K562 (cell line): ENCODE measurements at regions not wholly inside any gene's neighbourhood (a gene's known extent, or its start where the extent isn't known, plus 50 kb on each side); places are given as distances from the start of the nearest gene placed in this dataset.
A peak's percentile ranks its signal among the peaks of the same experiment; 100 is the strongest.

Source experiments
- ATAC-seq: fragments of 200-7000 bp; cut with Tn5 transposase; 3 replicates; pipeline ENCODE4 v1.9.1; 2020; ENCODE audit warnings: moderate library complexity
- BruUV-seq: library from RNA; stranded (reverse); fragments of 400-500 nt; replicated peaks from 2 replicates; lab custom pipeline; 2021; lab: Mats Ljungman, UMichigan
- CTCF ChIA-PET: fragments of 300-600 bp; formaldehyde crosslinking; extraction: SDS; loops from one replicate; lab custom pipeline; 2021; ENCODE audit warnings: low intra/inter-chr PET ratio; lab: Yijun Ruan, JAX
- POLR2A ChIA-PET: fragments of 300-600, 350-650 bp; sonication (Branson Sonifier 250); formaldehyde crosslinking; extraction: SDS; loops from one replicate; lab custom pipeline; 2021; ENCODE audit warnings: antibody characterized with exemption, inconsistent platforms; lab: Yijun Ruan, JAX
- DNase-seq, 4 experiments: peaks; one replicate each; pipeline versions ENCODE4 v3.0.0 to v3.0.0-alpha.2; 2011 to 2018; ENCODE audit warnings: low spot score in 3 of 4, mixed read lengths in 3 of 4; ENCODE audit errors: extremely low read depth in 1 of 4
- FAIRE-seq: peaks from 2 replicates; lab custom pipeline; 2011; peaks lifted over from hg19 to GRCh38; lab: Jason Lieb, UNC
- H2AFZ ChIP-seq: 2 replicates; pipeline ENCODE4 v1.6.0; 2011; ENCODE audit warnings: low read depth, low read length, control low read depth, inconsistent platforms
- H3K27ac ChIP-seq: fragments of 200-600 bp; 3 replicates; pipeline ENCODE4 v1.8.0; 2011; ENCODE audit warnings: low read depth, mild to moderate bottlenecking, control low read depth, inconsistent platforms, low read length, moderate library complexity, mixed read lengths; ENCODE audit errors: extremely low read depth
- H3K27me3 ChIP-seq, 2 experiments: fragments of 300-600 bp in 1 of 2; 2 replicates in 1 of 2; 3 replicates in 1 of 2; pipeline versions ENCODE4 v1.6.0 to v1.8.0; 2011; ENCODE audit warnings: inconsistent platforms in 2 of 2, low read length in 2 of 2, mild to moderate bottlenecking in 1 of 2, mixed read lengths in 1 of 2, moderate library complexity in 1 of 2; ENCODE audit not compliant: control insufficient read depth in 2 of 2, insufficient read depth in 2 of 2
- H3K36me3 ChIP-seq: fragments of 300-600 bp; 3 replicates; pipeline ENCODE4 v1.8.0; 2011; ENCODE audit warnings: mild to moderate bottlenecking, low read length, inconsistent platforms; ENCODE audit not compliant: control insufficient read depth, insufficient read depth
- H3K4me1 ChIP-seq, 2 experiments: fragments of 200-600 bp in 1 of 2; replicated peaks in 1 of 2; 2 replicates in 1 of 2; 3 replicates in 1 of 2; pipeline versions ENCODE4 v1.5.1 to v1.8.0; 2011; ENCODE audit warnings: inconsistent platforms in 2 of 2, low read length in 2 of 2, mild to moderate bottlenecking in 1 of 2, mixed read lengths in 1 of 2, moderate library complexity in 1 of 2; ENCODE audit not compliant: control insufficient read depth in 2 of 2, insufficient read depth in 2 of 2
- H3K4me2 ChIP-seq: 2 replicates; pipeline ENCODE4 v1.6.1; 2011; ENCODE audit warnings: low read length, control low read depth, inconsistent platforms, mixed read lengths; ENCODE audit not compliant: insufficient read depth
- H3K4me3 ChIP-seq: fragments of 200-600 bp; sonication (generic), shearing (Covaris generic); 2 replicates; pipeline ENCODE4 v1.5.1; 2016; ENCODE audit warnings: control low read depth, inconsistent platforms
- H3K79me2 ChIP-seq: fragments of 200-600 bp; 3 replicates; pipeline ENCODE4 v1.8.0; 2011; ENCODE audit warnings: low read length, inconsistent platforms; ENCODE audit not compliant: control insufficient read depth, insufficient read depth
- H3K9ac ChIP-seq, 2 experiments: 2 replicates each; pipeline versions ENCODE4 v1.6.0 to v1.6.1; 2011; ENCODE audit warnings: low read depth in 2 of 2, low read length in 2 of 2, control low read depth in 1 of 2, inconsistent platforms in 1 of 2, mild to moderate bottlenecking in 1 of 2, mixed read lengths in 1 of 2; ENCODE audit not compliant: insufficient read depth in 1 of 2
- H3K9me1 ChIP-seq: one replicate; pipeline ENCODE4 v1.6.0; 2011; ENCODE audit warnings: inconsistent platforms, mild to moderate bottlenecking, low read length, moderate library complexity; ENCODE audit not compliant: control insufficient read depth, insufficient read depth
- H3K9me3 ChIP-seq: replicated peaks from 2 replicates; pipeline ENCODE4 v1.5.1; 2011; ENCODE audit warnings: low read depth, low read length, inconsistent platforms; ENCODE audit not compliant: control insufficient read depth, insufficient read depth
- H4K20me1 ChIP-seq: replicated peaks from 2 replicates; pipeline ENCODE4 v1.6.1; 2011; ENCODE audit warnings: low read length, inconsistent platforms, mixed read lengths; ENCODE audit not compliant: control insufficient read depth, insufficient read depth
- ATF3 ChIP-seq, 2 experiments: fragments of 450-650 bp in 1 of 2; sonication (generic) in 1 of 2; formaldehyde crosslinking in 1 of 2; IDR thresholded peaks in 1 of 2; conservative IDR thresholded peaks in 1 of 2; 2 replicates each; pipeline versions ENCODE4 v1.6.1 to v1.8.1; 2016 to 2023; ENCODE audit warnings: mild to moderate bottlenecking in 2 of 2, moderate library complexity in 2 of 2, inconsistent platforms in 1 of 2, missing genetic modification reagents in 1 of 2
- CREB3L1 ChIP-seq: fragments of 450-650 bp; IDR thresholded peaks from 2 replicates; pipeline ENCODE4 v1.6.1; 2014; ENCODE audit warnings: low read depth, mild to moderate bottlenecking, moderate library complexity, borderline replicate concordance
- DLX4 ChIP-seq: fragments of 250-450 bp; sonication (Bioruptor Pico); IDR thresholded peaks from 2 replicates; pipeline ENCODE4 v1.6.1; 2021; ENCODE audit warnings: mild to moderate bottlenecking
- E2F8 ChIP-seq: fragments of 450-650 bp; IDR thresholded peaks from 2 replicates; pipeline ENCODE4 v1.7.1; 2018; ENCODE audit warnings: mild to moderate bottlenecking, low read depth; ENCODE audit not compliant: partially characterized antibody
- E4F1 ChIP-seq: fragments of 250-450 bp; sonication (Bioruptor Pico); IDR thresholded peaks from 2 replicates; pipeline ENCODE4 v1.5.0; 2021; ENCODE audit warnings: mild to moderate bottlenecking, borderline replicate concordance
- FOXK1 ChIP-seq: sonication (generic); formaldehyde crosslinking; IDR thresholded peaks from 2 replicates; pipeline ENCODE4 v1.8.0; 2022; ENCODE audit warnings: missing genetic modification reagents, mild to moderate bottlenecking, borderline replicate concordance
- IRF2 ChIP-seq: sonication (generic); formaldehyde crosslinking; IDR thresholded peaks from 2 replicates; pipeline ENCODE4 v1.8.1; 2022; ENCODE audit warnings: mild to moderate bottlenecking, missing genetic modification reagents
- POLR2H ChIP-seq: IDR thresholded peaks from 2 replicates; pipeline ENCODE4 v1.6.1; 2016; ENCODE audit warnings: missing genetic modification characterization, low read depth, mild to moderate bottlenecking, control low read depth, missing compliant biosample characterization, moderate library complexity
- ZNF146 ChIP-seq: IDR thresholded peaks from one replicate; pipeline ENCODE4 v1.6.1; 2018; ENCODE audit warnings: missing compliant biosample characterization; ENCODE audit not compliant: unreplicated experiment
- ZNF280A ChIP-seq: fragments of 450-650 bp; IDR thresholded peaks from 2 replicates; pipeline ENCODE4 v1.6.1; 2018; ENCODE audit warnings: mild to moderate bottlenecking, low read depth; ENCODE audit not compliant: partially characterized antibody
- WGBS: fragments of 100-300 bp; shearing (Covaris generic); methylation state at CpG from one replicate; pipeline ENCODE4 v1.1.6; 2016; ENCODE audit warnings: low coverage, mixed read lengths; ENCODE audit not compliant: insufficient coverage; ENCODE audit errors: missing lambda C conversion rate; 5-methylcytosine and 5-hydroxymethylcytosine counted together
- in situ Hi-C: fragments of 300-500 bp; cut with MboI; formaldehyde crosslinking; loops from 4 replicates; pipeline ENCODE4 v1.15.0; 2018; ENCODE audit warnings: inconsistent platforms, mixed read lengths
- intact Hi-C: fragments of 100-400 bp; cut with micrococcal nuclease; formaldehyde crosslinking; loops from 2 replicates; pipeline ENCODE4 v1.14.2; 2022

GRCh38 chr12:76701690-76702089 is 62.2 kb upstream of the ZDHHC17 start (continued):
- TF ChIP-seq E4F1: no peak
- TF ChIP-seq FOXK1 (CRISPR knock-in tag): no peak
- no peak for TF ChIP-seq CREB3L1
- TF ChIP-seq ZNF146 (CRISPR knock-in tag): no peak
- TF ChIP-seq, all 486 proteins: peak for 0

- POLR2A ChIA-PET: no interaction called here
- intact Hi-C loops (no loop called here), in situ Hi-C loops (no loop called here)
- no peak overlapping the region for H3K4me2 ChIP-seq
- H4K20me1 ChIP-seq: no peaks in the 10 kb centered on the region
- H3K9ac ChIP-seq: no peak overlapping the region
- no peak overlapping the region for H2AFZ ChIP-seq
- BruUV-seq: no TSS peak
- H3K4me3 ChIP-seq: no peak overlapping the region
- H3K9me1 ChIP-seq: no peaks in the 10 kb centered on the region
- FAIRE-seq (no peak), DNase-seq (no peak), ATAC-seq (no peak)
- CTCF ChIA-PET: no interaction called here
- H3K27me3 ChIP-seq: no peaks in the 10 kb centered on the region
- H3K27ac ChIP-seq: no peak overlapping the region
- no peaks in the 10 kb centered on the region for H3K79me2 ChIP-seq
- H3K4me1 ChIP-seq: no peaks in the 10 kb centered on the region
- no peaks in the 10 kb centered on the region for H3K9me3 ChIP-seq
- H3K36me3 ChIP-seq: no peaks in the 10 kb centered on the region
- 15% methylated on average over 4 of the region's 4 CpGs for WGBS
- TF ChIP-seq E2F8 (no peak), ZNF280A (no peak), DLX4 (no peak), IRF2 (CRISPR knock-in tag) (no peak), ATF3 (IDR thresholded peaks at IDR 0.05) (peak; percentile 31), ATF3 (CRISPR knock-in tag; conservative IDR thresholded peaks at IDR 0.05) (no peak), POLR2H (tag) (no peak)
Observed at GRCh38 chr12:76702946-76703345, 61.0 kb upstream of the ZDHHC17 start.
